ENCODE measurements at regions not wholly inside any gene's neighbourhood (a gene's known extent, or its start where the extent isn't known, plus 50 kb on each side); places are given as distances from the start of the nearest gene placed in this dataset.

GRCh38 chr12:87836190-87836589 lies 193.0 kb downstream of the C12orf50 start:
- DNase-seq, result no peak

DNA sequence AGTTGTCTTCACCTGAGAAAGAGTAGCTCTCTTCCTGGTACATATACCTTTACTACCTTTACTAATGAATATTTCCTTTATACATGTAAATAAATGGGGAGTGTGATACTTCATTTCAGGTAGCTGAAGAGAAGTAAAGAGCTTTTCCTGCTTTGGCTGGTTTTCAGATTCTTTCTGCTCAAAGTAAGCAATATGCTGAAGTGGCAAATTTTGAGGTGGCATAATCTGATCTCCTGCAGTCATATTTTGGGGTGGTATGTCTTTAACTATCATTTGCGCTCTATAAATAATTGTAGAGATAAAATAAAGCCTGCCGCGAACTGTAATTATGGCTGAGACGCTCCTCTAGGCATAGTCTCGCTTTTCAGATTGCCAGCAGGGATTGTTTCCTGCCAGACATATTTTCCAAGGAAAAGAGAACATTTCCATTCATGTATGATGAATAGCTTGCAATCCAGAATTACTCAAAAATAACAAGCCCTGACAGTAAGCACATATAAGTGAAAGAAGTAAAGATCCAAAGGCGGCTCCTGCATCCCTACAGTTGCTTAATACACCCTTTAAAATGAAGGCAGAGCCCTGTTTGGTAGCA lies 200.7 kb downstream of the C12orf50 start:
- DNase-seq, result no peak

DNA sequence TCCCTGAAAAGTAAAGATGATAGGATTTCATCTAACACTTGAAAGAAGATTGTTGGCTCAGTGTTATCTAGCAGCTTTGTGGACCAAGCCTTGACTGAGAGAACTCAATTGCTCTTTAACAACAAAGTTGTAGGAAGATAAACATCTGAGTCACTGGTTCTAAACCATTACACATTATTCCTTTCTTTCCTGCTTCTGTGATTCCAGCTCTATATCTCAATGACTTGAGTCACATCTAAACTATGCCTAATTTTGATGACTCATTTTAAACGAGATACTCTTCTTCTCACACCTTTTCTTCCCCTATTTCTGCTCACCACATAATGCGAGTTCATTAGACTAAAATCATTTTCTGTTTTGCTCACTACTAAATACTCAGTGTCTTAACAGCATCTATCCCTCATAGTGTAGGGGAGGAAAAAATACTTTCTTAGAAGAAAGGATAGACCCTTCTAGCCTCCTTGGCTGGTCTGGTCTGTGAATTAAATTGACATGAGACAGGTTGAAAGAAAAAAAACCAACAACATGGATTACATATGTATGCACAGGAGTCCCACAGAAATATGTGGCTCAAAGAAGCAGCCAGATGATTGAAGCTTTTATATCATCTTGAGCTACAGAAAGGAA lies 201.4 kb downstream of the C12orf50 start:
- no peak for DNase-seq

GRCh38 chr12:87822923-87823322 lies 206.3 kb downstream of the C12orf50 start:
- no peak for DNase-seq

DNA sequence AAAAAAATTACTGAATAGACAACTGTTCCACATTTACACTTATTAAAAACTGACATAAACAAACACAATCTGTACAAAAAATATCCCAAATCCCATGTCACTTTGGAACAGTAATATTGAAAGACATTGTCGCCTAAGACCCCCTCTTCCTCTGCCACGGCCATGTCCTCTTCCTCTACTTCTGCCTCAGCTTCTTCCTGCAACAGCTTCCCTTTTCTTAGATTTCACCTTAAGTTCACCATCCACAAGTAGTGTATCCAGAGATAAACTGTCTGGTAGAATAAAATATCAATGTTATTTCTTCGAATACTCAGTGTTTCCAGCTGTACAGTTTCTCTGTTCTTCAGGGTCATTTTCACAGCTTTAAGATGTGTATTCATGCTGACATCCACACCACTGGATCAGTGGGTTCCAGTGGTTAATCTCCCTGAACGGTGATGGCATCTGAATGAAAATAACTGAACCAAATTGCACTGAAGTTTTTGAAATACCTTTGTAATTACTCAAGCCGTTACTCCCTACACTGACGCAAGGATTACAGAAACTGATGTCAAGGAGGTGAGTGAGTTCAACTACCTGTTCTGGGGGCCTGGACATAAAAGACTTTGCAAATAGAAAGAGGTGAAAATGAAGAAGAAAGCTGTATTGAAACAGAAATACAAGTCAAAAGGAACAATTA lies 208.5 kb downstream of the C12orf50 start:
- DNase-seq, result no peak

DNA sequence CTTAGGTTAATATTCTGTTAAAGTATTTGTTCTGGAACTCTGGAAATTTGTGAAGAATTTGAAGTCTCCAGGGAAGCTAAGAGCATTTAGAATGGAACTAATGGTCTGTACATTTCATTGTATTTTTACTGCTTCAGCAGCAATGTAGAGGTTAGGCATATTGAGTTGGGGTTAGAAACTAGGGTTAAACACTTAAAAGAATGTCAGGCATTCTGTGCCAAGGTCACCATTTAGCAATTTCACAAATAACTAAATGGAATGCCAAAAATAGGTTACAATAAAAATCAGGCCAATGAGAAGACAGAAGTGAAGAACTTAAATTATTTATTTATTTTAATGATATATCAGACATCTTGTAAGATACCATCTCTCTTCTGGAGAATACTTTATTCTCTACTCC lies 210.8 kb downstream of the C12orf50 start:
- DNase-seq, result no peak

GRCh38 chr12:87815771-87816585 lies 213.2 kb downstream of the C12orf50 start:
- no peak for DNase-seq

- no peak for DNase-seq
Observed at GRCh38 chr12:87814625-87815024, 214.6 kb downstream of the C12orf50 start.

DNA sequence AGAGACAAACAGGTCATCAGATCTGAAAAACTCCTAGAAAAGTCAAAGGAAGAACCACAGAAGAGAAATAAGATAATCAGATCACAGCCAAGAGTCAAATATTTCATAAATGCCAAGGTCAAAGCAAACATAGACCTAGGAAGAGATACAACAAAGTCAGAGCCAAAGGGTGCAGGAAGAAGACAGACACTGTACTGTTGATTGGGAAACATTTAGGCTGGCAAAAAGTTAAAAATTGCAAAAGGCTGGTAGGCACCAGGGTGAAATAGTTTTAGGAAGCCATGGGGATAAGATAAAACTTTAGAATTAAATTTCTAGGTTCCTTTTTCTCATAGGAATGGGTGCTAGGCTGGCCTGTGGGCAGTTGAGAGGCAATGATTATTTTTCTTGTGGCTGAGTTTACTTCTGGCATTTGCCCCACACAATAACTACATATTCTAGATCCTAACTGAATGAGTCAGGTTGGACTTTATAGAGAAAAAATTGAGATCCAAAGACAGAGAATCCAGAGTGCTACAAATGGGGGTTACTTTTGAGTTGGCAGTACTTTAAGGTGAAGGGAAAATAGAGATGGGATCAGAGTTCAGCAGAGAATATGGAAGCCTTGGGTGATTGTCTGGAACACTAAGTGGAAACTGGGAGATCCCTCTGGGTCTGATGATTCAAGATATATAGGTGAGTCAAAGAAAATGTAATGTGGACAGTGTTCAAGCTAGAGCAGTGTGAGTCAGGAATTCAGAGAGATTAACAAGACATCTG lies 215.5 kb downstream of the C12orf50 start:
- DNase-seq, result no peak

DNA sequence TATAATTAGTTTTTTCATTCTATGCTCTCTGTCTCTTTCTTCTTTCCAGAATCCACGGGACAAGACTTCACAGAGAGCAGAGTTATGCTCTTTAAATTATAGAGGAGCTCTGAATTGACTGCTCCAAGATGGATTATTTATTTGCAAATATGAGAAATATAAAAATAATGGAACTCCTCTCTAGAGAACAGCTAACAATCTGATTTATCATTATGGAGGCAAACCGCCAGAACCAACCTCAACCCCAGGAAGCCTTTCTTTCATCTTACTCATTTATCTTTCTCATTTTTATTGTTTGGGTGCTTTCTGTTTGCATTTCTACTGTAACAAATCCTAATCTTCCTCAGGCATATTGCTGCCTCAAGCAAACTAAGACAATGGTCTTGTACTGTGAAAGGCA lies 216.5 kb downstream of the C12orf50 start:
- DNase-seq, result no peak

- no peak for DNase-seq
Observed at GRCh38 chr12:87812030-87812429, 217.2 kb downstream of the C12orf50 start.

GRCh38 chr12:87809916-87810315 lies 219.3 kb downstream of the C12orf50 start:
- no peak for DNase-seq

GRCh38 chr12:87807086-87807485 lies 222.1 kb downstream of the C12orf50 start:
- DNase-seq, result no peak

GRCh38 chr12:87806310-87806709 lies 222.9 kb downstream of the C12orf50 start:
- no peak for DNase-seq

GRCh38 chr12:87804386-87804785 lies 224.8 kb downstream of the C12orf50 start:
- DNase-seq, result no peak

GRCh38 chr12:87802721-87803011 lies 226.5 kb downstream of the C12orf50 start:
- no peak for DNase-seq

DNA sequence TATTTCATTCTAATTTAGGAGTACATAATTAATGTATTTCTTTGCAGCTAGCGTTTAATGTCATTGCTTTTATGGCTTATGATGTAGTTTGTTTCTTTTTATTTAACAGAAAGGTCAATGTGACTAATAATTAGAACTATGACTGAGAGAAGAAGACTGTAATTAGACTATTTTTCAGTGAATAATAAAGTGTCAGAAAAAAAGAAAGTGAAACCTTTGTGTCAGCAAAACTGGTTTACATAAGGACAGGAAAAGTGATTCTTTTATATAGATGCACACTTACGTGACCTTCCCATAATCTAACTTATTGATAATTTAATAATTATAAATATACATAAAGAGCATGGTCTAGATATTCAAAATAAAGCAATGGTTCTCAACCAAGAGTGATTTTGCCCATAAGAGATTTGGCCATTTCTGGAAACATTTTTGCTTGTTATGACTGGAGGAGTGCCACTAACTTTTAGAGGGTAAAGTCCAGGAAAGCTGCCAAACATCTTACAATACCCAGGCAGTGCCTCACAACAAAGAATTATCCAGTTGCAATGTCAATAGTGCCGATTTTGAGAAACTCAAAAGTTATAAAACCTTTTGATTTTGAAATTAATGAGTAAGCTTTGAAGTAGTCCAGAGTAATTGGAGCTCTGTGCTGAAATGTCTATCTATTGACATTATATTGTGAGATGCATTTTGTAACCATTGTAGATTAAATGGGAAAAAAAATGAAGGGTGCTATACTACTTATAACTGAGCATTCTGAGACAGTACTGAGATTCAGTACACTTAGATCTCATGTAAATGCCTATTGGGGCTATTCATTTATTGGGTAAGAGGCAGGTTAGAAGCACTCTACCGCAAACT lies 227.1 kb downstream of the C12orf50 start:
- no peak for DNase-seq

DNA sequence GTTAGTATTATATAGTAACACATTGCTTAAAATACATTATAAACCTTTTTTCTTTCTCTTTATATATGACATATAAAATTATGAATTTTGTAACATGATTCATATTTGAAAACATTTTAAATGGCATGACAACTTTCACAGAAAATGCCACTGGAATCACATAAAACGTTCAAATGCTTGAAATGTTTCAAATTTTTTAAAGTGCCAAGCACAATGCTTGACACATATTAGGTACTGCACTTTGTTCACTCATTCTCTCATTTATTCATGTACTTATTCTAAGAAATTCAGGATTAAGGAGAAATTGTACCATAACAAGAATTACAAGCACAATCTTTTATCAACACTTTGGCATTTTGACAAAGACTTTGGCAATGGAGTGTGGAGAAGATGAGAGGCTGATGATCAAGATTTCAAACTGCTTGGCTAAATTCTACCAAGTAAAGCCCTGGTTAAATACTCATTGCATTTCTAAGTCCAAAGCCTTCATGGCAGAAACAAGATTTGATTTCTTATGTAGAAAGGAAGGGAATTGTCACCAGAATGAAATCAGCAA lies 232.2 kb downstream of the C12orf50 start:
- no peak for DNase-seq

DNA sequence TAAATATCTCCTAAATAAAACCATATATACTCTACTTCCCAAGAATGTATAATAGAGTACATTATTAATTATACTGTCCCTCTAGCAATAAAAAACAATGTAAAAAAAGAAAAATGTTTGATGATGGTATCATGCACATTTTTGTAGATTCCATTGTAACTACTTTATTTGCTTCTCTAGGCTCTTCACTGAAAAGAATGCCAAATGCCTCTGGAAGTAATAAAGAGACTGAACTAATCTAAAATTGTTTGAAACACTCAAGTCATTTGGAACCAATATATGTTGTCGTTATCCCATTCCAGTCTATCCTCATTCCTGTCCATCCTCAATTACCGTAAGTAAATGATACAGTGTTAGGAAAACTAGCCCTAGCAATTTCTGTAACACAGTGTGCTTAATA lies 233.6 kb downstream of the C12orf50 start:
- no peak for DNase-seq

DNA sequence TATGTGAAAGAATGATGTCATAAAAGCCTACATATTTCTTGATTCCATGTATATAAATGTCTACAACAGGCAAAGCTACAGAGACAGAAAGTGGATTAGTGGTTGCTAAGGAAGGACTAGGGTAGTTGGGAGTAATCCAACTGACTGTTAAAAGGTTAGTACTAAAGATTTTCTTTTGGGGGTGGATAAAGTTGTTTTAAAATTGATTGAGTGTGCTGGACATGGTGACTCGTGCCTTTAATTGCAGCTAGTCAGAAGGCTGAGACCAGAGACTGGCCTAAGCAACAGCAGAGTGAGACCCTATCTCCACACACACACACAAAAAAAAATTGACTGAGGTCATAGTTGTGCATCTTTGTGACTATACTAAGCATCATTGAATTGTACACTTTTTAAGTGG lies 234.3 kb downstream of the C12orf50 start:
- no peak for DNase-seq

- no peak for DNase-seq
Observed at GRCh38 chr12:87793131-87793530, 236.1 kb downstream of the C12orf50 start.

- DNase-seq, result no peak
Observed at GRCh38 chr12:87784350-87784749, 244.9 kb downstream of the C12orf50 start.

Measured in NCI-H526 (cell line).